ENCODE measurements at regions not wholly inside any gene's neighbourhood (a gene's known extent, or its start where the extent isn't known, plus 50 kb on each side); places are given as distances from the start of the nearest gene placed in this dataset.

DNA sequence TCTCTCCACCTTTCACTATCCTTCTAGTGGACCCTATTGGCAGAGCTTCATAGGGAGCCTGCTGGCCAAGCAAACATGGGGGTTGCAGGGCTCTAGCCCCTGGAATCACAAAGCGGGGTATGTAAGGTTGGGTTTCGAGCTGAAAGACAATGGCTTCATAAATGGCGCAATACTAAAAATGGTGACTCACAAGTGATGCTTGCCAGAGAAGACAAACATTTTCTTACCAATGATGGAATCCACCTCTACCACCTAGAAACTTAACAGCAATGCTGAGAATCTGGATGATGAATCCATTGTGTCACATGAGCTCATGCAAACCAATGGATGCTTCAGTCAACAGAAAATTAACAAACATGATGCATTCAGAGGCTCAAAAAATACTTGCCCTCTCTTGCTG is 375.3 kb upstream of the PSMD7 start:
- H3K4me1 ChIP-seq, result no peaks in the 10 kb centered on the region
- TF ChIP-seq POLR2A (IDR thresholded peaks at IDR 0.05) (no peak), POLR2AphosphoS5 (IDR thresholded peaks at IDR 0.05) (no peak)
- TF ChIP-seq, protein P1, sequence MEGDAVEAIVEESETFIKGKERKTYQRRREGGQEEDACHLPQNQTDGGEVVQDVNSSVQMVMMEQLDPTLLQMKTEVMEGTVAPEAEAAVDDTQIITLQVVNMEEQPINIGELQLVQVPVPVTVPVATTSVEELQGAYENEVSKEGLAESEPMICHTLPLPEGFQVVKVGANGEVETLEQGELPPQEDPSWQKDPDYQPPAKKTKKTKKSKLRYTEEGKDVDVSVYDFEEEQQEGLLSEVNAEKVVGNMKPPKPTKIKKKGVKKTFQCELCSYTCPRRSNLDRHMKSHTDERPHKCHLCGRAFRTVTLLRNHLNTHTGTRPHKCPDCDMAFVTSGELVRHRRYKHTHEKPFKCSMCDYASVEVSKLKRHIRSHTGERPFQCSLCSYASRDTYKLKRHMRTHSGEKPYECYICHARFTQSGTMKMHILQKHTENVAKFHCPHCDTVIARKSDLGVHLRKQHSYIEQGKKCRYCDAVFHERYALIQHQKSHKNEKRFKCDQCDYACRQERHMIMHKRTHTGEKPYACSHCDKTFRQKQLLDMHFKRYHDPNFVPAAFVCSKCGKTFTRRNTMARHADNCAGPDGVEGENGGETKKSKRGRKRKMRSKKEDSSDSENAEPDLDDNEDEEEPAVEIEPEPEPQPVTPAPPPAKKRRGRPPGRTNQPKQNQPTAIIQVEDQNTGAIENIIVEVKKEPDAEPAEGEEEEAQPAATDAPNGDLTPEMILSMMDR (IDR thresholded peaks at IDR 0.05 in 8 of 11, conservative IDR thresholded peaks at IDR 0.05 in 3 of 11), result no peak
- no peak overlapping the region for H3K27ac ChIP-seq
- no peak for DNase-seq
- peaks cover 0 to 10% (median 3%) of the 10 kb centered on the region in 8 donors for H3K9me3 ChIP-seq
- no peaks in the 10 kb centered on the region for H3K36me3 ChIP-seq
- H3K27me3 ChIP-seq (replicated peaks in 1 of 7), result peaks cover 0 to 20% (median 0%) of the 10 kb centered on the region in 7 donors
- WGBS, 5 donors, result 91 to 97% (median 94%) methylated on average over 3 of the region's 3 CpGs
- intact Hi-C loops (cut with DNase I; ENCODE audit: low total_unique reads), result no loop called here
- no peak overlapping the region for H3K4me3 ChIP-seq

DNA sequence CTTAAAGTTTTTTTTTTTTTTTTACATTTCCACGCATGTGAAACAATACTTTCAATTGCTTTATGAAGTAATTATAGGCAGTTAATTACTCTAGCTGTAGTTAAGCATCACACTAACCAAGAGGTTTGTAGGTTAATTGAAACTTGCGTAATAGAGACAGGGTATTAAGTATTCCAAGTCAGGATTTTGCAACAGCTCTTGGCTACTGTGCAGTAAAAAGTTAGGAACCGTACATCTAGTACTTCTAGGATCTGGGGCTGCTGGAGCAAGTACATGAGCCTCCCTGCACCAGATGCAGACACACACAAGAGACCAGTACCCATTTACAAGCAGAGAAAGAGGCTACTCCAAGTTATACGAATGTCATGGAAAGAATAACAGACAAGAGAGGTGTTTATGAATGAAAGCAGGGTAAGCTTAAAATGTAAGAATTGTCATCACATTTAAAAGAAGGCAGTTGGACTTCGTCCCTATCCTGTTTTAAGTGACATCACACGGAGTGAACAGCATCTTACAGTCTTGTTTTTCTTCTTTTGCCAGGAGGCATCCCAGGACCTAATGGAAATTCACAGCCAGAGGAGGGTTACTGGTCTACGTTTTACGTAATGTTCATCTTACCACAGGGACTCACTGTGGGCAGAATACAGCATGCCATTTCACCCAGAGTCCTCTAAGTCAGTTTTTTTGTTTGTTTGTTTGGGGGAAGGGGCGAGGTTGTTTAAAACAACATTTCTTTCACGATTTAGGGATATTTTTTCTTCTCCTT is 379.6 kb upstream of the PSMD7 start:
- TF ChIP-seq POLR2AphosphoS5 (IDR thresholded peaks at IDR 0.05), result no peak
- TF ChIP-seq, protein P1 (IDR thresholded peaks at IDR 0.05 in 8 of 11, conservative IDR thresholded peaks at IDR 0.05 in 3 of 11), result no peak
- no peak for TF ChIP-seq POLR2A (IDR thresholded peaks at IDR 0.05)
- Histone ChIP-seq H3K4me1 (no peaks in the 10 kb centered on the region), H3K36me3 (no peaks in the 10 kb centered on the region), H3K27ac (no peak overlapping the region), H3K27me3 (replicated peaks in 1 of 7) (peaks cover 0 to 31% (median 0%) of the 10 kb centered on the region in 7 donors), H3K9me3 (no peaks in the 10 kb centered on the region), H3K4me3 (no peak overlapping the region)
- intact Hi-C loops (cut with DNase I; ENCODE audit: low total_unique reads), result no loop called here
- no peak for DNase-seq
- 68 to 78% (median 73%) methylated on average over 10 of the region's 10 CpGs for WGBS, 5 donors

DNA sequence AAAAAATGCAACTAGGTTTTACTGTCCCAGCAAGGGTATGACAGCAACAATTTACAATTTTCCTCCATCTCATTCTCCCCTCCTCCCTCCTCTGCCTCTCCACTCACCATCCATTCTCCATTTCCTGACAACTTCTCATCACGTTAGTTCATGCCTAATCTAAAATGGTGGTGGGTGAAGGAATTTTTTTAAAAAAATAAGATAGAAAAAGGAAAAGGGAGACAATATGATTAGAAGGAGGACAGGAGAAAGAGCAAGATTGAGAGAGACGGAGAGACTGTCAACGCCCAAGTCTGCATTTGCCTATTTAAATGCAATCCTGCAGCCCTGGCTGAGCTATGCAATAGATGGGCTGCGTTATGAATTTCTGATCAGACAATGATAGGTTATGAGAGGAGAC is 380.7 kb upstream of the PSMD7 start:
- no peak for DNase-seq
- intact Hi-C loops (cut with DNase I; ENCODE audit: low total_unique reads), result no loop called here
- Histone ChIP-seq H3K27ac (no peak overlapping the region), H3K4me1 (no peaks in the 10 kb centered on the region), H3K36me3 (no peaks in the 10 kb centered on the region), H3K9me3 (no peaks in the 10 kb centered on the region), H3K4me3 (no peak overlapping the region), H3K27me3 (replicated peaks in 1 of 7) (peaks cover 0 to 31% (median 0%) of the 10 kb centered on the region in 7 donors)
- 63 to 70% (median 70%) methylated on average over 4 of the region's 4 CpGs for WGBS, 5 donors
- TF ChIP-seq POLR2A (IDR thresholded peaks at IDR 0.05) (no peak), POLR2AphosphoS5 (IDR thresholded peaks at IDR 0.05) (no peak)
- TF ChIP-seq, protein P1 (IDR thresholded peaks at IDR 0.05 in 8 of 11, conservative IDR thresholded peaks at IDR 0.05 in 3 of 11), result no peak

DNA sequence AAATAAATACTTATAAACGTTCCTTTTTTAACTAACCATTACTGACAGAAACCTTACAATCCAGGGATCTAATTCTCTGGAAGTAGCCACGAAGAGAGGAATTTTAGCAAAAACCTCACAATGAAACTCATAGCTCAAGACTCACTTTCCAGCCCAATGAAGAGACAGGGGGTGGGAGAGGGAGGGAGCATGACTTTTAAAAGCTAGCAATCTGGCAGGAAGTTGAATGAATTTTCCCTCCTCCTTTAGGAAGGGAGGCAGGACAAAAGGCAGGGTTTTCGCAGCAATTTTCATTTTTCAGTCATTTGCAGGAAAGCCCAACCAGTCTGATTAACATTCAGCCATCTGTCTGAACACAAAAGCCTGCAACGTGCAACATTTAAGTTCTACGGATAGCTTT is 381.5 kb upstream of the PSMD7 start:
- Histone ChIP-seq H3K4me1 (no peaks in the 10 kb centered on the region), H3K4me3 (no peak overlapping the region), H3K27ac (no peak overlapping the region), H3K36me3 (no peaks in the 10 kb centered on the region), H3K9me3 (no peaks in the 10 kb centered on the region), H3K27me3 (replicated peaks in 1 of 7) (peaks cover 0 to 29% (median 0%) of the 10 kb centered on the region in 7 donors)
- TF ChIP-seq, protein P1 (IDR thresholded peaks at IDR 0.05 in 8 of 11, conservative IDR thresholded peaks at IDR 0.05 in 3 of 11), result no peak
- TF ChIP-seq POLR2AphosphoS5 (IDR thresholded peaks at IDR 0.05) (no peak), POLR2A (IDR thresholded peaks at IDR 0.05) (no peak)
- intact Hi-C loops (cut with DNase I; ENCODE audit: low total_unique reads), result no loop called here
- no peak for DNase-seq
- 52 to 66% (median 60%) methylated on average over 5 of the region's 5 CpGs for WGBS, 5 donors

All from spleen (tissue), 11 donors.